GM18517 (cell line): ENCODE measurements at regions not wholly inside any gene's neighbourhood (a gene's known extent, or its start where the extent isn't known, plus 50 kb on each side); places are given as distances from the start of the nearest gene placed in this dataset.

ENCODE experiments used
- ATAC-seq: cut with Tn5 transposase; IDR thresholded peaks from one replicate; pipeline ENCODE4 v1.9.1; 2021; ENCODE audit warnings: mild to moderate bottlenecking, moderate library complexity; ENCODE audit not compliant: unreplicated experiment

DNA sequence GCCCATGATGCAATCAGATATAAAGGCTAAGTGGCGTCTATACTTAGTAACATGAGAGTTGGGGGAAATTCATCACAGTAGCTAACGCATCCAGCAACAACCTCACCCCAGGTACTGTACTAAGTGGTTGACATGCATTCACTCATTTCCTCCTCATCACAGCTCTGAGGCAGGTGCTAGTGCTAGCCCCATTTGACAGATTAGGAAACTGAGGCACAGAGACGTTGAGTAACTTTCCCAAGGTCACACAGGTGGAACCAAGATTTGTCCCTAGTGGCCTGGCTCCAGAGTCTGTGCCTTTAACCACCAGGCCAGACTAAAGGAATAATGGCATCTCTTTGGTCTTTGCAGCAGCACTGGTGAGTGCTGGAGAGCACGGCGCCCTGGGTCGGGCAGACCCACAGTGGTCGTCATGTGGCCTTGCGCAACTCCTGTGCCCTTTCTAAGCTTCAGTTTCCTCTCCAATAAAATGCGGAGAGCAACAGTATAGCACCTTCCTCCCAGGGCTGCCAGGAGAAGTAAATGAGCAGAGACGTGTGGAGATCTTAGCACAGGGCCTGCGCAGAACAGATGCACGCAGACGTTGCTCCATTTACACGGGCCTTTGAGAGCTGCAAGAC lies 186.4 kb downstream of the BCOR start:
- ATAC-seq: no peak

DNA sequence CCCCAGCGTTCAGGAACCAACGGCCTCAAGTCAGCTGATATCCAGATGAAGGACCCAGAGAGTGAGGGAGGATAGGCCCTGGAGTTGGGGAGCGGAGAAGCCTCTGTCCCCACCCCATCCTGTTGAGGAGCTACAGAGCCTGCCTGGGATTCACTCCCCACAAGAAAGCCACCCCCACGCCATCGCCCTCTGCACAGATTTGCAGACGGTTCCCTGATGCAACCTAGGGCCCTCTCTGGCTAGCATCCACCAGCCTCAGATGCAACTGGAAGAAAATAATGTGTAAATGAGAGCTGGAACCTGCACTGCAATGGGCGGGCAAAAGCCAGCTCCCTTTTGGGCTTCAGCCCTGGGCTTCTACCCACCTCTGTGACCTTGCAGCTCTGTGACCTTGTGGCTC lies 185.6 kb downstream of the BCOR start:
- no peak for ATAC-seq

DNA sequence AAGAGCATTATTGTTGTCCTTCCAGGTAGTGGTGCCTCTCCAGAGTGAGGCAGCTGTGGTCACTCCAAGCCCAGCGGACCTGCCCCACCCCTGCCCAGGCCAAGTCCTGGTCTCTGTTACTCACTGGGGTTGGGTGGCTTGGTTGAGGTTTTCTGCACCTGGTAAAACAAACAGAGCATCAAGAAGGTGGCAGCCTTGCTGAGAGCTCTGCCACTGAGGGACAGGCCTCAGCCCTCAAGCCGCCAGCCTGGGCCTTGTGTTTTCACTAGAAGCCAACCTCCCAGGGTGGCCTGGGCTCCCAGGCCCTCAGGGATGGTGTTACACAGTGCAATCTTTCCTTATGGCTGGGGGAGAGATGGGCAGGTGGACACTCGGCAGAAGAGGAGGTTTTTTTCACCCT lies 182.7 kb downstream of the BCOR start:
- no peak for ATAC-seq

DNA sequence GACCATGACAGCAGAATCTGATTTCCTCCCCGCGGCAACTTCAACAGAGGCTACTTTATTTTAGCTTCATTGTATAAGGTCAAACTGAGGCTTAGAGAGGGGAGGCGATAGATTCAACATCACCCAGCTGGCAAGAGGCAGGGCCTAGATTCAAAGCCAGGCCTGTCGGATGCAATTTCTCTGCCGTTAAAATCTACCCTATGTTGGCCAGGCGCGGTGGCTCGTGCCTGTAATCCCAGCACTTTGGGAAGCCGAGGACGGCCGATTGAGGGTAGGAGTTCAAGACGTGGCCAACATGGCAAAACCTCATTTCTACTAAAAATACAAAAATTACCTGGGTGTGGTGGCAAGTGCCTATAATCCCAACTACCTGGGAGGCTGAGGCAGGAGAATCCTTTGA lies 182.2 kb downstream of the BCOR start:
- ATAC-seq: no peak

DNA sequence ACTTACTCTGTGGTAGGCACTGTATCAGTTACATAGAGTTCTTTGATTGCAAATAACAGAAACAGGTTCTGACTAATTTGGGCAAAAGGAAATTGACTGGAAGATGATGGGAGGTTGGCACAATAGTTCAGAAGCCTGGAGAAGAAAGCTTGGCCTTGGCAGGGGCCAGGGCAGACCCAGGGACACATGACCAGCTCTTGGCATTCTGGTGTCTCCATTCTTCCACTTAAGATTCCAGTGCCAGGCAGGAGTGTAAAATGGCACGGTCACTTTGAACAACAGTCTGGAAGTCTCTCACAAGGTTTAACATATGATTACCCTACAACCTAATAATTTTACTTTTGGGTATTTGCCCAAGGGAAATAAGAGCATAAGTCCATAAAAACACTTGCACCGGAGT lies 175.9 kb downstream of the BCOR start:
- no peak for ATAC-seq

DNA sequence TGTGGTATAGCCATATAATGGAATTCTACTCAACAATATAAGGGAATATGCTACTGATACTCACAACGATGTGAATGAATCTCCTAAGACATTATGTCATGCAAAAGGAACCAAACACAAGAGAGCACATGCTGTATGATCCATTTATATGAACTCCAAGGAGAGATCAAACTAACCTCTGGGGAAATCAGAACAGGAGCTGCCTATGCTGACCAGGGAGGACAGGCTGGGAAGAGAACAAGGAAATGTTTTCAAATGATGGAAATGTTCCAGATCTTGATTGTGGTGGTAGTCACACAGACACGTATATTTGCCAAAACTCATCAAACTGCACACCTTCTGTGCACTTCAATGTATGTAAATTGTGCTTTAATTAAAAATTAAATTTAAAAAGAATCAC lies 175.3 kb downstream of the BCOR start:
- ATAC-seq: no peak

DNA sequence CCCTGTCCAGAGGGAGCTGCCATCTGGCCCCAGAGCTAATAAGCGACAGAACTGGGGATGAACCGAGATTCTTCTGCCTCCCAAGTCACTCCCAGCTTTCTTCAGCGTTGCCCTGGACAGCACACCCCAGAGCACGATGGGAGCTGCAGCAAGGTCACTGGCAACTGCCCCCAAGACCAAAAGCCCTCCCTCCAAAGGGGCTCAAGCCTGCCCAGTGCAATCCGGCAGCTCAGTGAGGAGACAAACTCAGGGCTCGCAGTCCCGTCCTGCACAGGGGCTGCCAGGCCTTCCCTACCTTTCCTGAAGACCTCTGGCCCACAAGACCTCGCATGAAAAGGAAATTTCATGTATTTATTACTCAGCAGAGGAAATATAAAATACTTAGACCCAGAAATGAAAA lies 174.8 kb downstream of the BCOR start:
- no peak for ATAC-seq

DNA sequence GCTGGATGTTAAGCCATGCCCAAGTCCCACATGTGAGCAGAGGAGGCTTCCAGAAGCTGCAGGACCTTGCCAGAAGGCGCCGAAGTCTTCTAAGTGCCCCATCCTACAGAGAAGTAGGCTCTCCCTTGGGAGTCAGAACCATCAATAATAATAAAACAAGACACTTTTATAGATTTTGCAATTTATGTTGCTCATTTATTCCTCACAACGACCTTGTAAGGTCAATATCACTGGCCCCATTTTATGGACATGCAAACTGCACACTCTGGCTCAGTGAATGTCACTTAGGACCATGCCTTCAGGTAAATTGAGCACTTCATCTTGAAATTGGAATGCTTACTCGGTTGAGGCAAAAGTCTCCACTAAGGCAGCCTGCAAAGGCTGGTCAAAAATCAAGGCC lies 170.4 kb downstream of the BCOR start:
- no peak for ATAC-seq

DNA sequence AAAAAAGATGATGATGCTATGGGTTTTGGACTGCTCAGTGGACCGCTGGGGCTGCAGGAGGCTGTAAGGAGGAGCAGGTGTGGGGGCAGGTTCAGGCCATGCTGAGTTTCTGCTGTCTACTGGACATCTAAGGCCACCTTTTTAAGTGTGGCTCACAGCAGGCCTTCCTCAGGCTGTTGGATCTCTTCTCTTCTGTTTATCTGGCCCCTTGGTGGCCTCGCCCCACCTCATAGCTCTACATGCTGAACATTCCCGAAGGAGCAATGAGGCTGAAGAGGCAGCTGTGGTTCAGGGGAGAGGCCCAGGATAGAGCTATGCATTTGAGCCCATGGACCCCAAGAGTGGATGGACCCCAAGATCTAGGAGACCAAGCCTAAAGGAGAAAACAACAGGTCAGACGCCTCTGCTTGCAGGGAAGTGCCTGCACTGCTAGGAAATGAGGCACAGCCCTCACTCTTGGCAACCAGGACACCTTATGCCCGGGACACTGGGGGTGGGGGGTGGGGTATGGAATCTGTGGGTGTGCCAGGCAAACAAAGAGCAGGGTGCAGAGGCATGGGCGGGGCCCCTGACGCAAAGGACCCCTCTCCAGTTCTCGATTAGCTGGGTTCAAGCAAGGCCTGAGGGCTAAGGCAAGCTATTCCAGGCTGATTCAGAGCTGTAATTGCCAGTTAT lies 168.9 kb downstream of the BCOR start:
- no peak for ATAC-seq

DNA sequence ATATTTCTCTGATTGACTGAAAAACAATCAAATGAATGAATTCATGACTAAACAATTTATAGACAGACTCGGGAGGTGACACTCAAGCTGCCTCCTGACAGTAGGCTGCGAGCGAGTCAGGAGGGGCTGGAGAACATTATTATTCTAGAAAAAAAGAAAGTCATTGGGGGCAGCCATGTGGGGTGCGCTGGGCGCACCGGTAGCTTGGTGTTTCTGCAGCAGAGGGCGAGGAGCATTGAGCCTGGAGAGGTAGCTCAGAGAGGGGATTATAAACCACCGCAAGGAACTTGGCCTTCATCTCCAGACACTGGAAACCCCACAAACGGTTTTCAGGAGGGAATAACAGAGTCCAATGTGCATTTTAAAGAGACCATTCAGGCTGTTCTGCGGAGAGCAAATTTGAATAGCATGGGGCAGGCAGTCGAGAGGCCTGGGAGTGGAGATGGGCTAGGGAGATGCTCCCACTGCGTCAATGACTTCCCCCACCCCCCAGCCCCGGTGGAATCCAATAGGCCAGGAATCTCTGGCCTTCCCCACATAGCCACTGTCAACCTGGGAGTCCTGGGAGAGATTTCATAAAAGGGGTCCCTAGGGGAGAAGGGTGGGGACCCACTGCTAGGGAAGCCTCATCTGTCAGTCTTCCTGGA lies 168.3 kb downstream of the BCOR start:
- no peak for ATAC-seq

DNA sequence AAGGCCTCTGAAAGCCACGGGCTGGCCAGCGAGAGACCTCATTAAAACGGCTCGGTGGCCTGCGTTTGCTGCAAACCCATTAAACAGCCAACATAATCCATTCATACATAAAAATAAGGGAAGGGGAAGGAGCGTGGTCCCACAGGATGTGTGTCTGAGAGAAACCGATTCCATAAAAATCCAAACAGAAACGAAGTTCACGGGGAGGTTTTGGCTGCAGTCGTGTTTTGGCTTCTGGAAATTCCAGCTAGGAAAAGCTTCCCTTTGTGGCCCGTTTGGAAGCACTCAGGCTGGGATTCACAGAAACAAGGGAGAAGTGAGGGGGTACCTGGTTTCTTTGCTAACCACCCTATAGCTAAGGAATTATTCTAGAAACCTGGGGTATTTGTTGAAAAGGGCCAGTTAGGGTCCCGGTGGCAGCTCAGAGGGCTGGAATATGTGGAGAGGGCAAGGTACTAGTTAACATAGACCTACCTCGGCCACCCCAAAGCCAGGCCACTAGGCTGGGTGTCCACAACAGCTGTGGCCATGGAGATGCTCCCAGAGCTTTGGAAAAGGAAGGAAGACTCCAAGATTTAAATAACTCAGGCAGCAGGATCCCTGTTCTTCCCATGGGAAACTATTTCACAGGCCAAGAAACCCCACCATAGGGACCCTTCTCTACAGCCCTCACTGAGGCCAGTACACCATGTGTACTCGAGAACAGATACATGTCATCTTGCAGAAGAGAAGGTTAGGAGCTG lies 166.8 kb downstream of the BCOR start:
- ATAC-seq: no peak

DNA sequence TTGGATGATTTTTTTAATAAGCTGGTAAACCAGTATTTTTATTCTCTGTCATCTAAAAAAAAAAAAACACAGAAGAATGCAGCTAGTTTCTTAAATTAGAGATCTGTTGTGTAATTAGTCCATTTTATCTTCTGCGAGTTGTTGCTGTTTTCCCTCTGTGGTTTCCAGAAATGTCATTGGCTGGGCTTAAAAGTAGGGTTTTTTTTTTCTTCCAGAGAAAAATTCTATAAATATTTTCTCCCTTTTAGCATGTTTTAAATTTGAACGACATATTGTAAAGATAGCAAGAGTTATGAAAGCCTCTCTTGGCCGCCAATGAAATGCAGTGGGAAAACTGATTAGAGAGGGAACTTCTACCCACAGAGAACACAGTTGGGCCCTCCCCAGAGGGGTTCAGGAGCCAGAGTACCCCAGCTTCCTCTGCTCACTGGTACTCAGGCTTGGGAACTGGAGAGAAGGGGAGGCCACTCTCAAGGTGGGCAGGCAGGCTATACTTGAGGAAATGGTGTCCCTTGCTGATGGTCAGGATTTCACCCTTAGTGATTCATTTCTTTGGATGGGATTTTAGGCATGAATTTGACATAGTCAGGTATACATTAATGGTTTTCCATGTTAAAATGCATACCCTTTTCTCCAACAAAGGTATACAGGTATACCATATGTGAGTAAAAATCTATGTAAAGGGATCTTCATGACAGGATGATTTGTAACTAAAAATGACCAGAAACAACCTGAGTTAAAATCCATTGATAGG lies 166.1 kb downstream of the BCOR start:
- no peak for ATAC-seq

DNA sequence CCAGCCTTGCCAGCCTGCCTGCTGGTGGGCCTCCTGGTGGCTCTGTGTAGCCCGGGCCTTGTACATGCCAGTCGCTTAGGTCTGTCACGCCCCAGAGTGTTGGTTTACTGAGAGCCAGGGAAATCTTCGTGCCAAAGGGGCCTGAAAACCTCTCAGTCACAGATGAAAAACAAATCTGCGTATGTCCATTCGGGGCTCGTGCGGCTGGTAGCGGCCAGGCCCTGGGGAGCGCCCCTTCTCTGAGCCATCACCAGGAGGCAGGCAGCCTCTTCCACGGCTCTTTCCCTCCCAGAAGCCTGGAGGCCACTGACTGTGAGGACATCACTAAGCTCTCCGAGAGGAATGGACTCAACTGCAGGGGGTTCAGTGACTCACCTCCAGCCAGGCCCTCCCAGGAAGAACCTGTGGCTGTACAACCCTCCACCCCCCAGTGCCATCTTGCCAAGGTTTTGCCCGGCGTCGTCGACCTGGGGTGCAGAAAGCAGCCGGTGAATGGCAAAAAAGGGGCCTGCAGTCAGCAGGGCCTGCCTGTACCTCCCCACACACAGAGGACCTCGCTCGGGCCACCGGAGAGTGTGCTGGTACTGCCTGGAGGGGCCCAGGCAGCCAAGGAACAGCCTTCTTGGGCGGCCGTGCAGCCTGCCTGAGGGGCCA lies 162.2 kb downstream of the BCOR start:
- no peak for ATAC-seq

DNA sequence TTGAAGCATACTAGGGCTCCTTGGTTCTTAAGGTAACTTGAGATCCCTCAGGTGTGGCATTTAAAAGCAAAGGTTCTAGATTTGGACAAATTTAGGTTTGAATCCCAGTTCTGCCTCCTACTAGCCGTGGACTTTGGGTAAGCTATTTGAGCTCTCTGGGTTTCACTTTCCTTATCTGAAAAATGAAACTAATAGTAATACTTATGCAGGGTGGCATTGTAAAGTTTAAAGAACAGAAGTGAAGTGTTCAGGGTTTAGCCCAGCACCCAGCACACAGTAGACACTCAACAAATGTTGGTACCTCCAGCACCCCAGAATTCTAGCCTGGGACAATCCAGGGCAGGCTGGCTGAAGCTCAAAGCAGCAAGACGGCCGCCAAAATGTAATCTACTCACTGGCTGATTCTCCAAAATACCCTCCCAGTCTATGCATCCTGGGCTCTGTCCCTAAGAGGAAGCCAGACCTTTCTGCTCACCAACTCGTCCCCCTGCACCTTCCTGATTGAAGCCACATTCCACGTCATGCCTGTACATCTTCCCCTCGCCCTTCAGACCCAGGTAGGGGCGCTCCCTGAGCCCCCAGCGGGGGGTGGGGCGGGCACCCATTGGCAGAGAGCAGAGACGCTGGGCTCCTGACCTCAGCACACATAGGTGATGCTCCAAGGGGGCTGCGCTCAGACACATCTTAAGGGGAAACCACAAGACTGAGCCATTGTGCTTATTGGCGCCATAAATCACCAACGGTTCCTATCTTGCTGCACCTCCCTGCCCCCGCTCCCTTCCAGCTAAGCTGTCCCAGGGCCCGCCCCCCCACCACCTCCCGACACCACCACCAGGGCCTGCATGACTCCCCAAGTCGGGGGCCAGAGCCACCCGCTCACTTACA lies 160.6 kb downstream of the BCOR start:
- peak; percentile 96 for ATAC-seq

DNA sequence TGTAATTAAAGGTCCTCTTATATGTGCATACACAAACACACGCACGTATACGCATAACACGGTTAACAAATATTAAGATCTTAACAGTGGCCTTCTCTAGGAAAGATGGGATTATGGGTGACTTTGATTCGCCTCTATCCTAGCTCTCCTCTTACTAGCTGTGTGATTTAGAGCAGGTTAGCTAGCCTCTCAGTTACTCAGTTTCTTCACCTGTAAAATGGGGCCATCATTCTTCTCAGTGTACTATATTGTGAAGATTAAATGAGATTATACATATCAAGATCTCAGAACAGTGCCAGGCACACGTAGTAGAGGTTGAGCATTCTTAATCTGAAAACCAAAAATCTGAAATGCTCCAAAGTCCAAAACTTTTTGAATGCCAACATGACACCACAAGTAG lies 159.3 kb downstream of the BCOR start:
- ATAC-seq: no peak

DNA sequence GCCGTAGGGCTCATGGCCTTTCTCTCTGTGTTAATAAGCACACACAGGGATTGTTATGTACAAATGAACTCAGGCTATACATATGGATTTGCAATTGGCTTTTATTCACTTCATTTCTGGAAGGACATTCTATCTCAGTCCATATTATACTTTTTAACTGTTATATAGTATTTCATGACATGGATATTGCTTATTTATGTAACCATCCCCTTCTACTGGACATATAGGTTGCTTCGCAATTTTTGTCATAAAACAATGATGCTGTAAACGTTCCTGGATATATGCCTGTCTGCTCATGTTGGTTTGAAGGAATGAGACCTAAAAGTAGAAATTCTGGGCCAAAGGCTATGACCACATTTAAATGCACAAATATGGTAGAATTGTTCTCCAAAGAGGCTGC lies 158.1 kb downstream of the BCOR start:
- ATAC-seq: no peak

DNA sequence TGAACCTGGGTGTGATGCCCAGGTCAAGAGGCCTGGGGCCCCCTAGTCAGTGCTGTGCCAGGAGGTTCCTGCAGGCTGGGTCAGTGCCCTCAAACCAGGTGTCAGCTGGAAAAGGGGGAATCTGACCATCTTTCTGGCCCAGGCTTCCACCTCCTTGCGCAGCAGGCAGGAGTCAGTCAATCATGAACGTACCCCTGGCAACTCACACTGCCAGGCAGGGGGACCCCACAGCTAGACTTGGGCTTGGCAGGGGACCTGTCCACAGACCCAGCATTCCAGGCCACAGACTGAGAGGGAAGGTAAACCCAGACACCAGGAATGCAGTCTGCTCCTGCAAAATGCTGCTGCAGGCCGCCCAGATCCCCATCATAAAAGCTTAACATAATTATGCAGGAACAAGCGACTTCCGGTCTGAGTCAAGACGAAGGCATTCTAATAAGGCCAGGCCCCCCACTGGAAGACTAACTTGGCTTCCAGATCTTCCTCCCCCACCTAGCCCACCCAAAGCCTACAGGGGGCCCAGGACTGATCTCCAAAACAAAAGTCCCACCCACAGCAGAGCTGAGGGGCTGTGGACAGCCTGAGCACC lies 156.3 kb downstream of the BCOR start:
- no peak for ATAC-seq

DNA sequence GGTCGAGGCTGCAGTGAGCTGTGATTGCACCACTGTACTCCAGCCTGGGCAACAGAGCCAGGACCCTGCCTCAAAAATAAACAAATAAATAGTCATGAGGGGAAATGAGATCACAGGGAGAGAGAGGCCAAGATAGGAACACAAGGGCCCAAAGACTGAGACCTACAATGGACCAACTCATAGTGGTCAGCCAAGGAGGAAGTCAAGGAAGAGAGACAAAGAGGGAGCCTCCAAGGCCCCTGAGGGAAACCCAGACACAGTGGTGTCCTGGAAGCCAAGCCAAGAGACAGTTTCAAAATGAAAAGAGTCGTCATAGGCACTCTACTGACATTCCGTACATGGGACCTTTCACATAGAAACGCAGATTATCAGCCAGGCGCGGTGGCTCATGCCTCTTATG lies 153.3 kb downstream of the BCOR start:
- no peak for ATAC-seq

DNA sequence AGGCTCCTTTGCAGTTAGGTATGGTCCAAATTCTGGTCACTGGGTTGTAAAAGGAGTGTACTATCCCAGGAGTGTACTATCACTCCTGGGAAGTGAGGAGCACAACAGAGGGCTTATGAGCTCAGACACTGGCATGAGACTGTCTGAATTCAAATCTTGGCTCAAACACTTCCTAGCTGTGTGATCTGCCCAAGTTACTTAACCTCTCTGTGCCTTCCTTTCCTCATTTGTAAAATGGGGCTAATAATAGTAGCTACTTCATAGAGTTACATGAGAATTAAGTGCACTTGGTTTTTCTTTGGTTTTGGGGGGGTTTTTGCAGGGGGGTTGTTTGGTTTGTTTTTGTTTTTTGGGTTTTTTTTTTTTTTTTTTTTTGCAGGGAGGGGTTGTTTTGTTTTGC lies 152.0 kb downstream of the BCOR start:
- ATAC-seq: no peak
